HG03558 (cell line): ENCODE measurements at regions not wholly inside any gene's neighbourhood (a gene's known extent, or its start where the extent isn't known, plus 50 kb on each side); places are given as distances from the start of the nearest gene placed in this dataset.
"Not testable (repeated sequence)": the region's sequence is repeated elsewhere in the genome, so short reads cannot be mapped to it uniquely, and the experiment has no call there.

Source experiments
- ATAC-seq: cut with Tn5 transposase; IDR thresholded peaks from one replicate; pipeline ENCODE4 v1.9.1; 2021; ENCODE audit warnings: moderate number of reproducible peaks; ENCODE audit not compliant: unreplicated experiment; ENCODE audit errors: extremely low read depth

DNA sequence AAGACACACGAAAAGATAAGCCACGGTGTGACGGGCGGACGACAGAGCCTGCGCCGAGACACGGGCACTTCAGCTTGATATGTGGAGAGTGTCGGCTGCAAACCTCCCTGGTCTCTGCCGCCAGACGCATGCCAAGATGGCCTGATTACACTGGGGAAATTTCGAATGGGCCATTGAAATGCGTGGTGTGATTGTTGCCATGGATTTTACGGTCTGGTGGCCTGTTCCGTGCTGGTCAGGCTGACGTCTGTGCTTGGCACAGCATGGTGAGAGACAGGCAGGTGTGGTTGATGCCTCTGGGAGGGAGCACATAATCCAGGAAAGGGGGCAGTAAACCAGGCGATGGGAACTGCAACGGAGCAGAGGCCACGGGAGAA, 105.6 kb upstream of the TMPRSS2 start:
- no peak for ATAC-seq

DNA sequence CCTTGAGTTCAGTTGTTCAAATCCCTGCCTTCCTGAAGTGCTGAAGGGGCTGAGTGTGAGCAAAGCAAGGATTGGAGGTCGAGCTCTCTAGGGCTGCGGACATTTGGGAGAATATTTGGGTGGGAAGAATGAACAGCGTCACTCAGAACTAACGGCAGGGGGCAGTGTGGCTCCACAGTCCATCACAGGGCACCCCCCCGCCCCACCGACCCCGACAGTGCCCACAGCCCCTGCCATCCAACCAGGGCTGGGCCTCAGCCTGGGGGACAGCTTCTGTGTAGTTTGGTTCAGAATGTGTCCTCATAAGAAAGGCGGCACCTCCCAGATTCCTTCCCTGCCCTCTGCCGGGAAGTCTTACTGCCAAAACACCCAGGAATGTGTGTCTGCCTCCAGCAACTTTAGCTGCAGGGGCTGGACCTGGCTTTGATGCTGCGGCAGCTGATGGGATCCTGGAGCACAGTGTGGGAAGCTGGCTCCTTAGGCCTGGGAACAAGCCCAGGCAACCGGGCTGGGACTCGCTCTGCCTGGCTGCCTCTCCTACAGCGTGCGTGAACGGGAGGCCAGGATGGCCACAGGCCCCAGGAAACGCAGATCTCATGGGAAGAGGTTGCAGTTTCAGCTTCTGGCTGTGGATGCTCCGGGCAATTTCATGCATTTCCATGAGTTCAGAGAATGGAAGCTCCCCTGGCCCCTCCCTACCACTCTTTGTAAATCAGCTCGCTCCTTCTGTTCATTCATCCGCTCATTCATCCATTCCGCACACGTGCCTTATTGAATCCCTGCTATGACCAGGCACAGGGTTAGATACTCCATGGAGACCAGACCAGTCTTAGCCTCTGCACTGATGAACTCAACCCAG, 104.9 kb upstream of the TMPRSS2 start:
- ATAC-seq = no peak

DNA sequence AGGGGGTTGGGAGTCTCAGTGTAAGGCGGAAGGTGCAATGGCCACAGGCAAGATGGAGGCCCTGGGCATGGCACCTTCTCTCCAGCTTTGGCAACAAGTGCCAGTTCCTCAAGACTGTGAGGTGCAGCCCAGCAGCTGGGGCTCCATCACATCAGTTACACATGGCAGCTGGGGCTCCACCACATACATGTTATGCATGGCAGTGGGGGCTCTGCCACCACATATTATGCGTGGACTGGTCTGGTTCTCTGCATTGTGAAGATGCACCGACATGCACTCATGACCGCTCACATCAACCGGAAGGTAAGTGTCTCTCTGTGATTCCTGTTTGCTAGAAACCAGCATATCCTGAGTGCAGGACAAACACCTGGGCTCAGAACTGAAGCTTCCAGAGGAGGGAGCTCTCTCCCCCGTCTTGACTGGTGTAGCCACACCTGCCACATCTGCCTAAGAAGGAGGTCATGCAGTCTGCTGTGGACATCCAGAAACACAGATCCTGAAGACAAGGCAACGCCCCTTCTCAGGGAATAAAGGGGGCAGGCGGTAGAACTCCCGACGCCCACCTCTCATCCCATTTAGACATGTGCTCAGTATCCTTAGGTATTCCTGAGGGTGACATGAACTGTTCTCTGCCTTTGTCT, 104.1 kb upstream of the TMPRSS2 start:
- no peak for ATAC-seq

DNA sequence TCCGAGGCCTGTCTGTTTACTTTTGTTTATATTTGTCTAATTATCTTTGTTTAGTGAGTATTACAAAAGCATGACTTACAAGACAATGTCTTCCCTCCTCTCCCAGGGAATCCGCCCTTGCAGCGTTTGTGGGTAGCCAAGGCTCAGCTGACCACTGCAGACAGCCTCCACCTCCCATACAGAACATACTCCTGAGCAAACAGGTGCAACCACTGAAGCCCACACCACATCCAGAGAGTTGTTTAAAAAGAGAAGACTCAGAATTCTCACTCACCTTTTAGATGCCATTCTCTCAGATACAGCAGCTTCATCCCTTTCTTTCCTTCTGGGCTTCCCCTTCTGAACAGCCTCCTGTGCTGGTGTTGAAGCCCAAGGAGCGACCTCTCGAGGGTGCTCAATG, 103.5 kb upstream of the TMPRSS2 start:
- no peak for ATAC-seq

DNA sequence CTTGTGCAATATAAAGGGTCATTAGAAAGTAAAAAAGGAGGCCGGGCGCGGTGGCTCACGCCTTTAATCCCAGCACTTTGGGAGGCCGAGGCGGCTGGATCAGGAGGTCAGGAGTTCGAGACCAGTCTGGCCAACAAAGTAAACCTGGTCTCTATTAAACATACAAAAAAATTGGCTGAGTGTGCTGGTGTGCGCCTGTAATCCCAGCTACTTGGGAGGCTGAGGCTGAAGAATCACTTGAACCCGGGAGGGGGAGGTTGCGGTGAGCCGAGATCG, 102.8 kb upstream of the TMPRSS2 start:
- ATAC-seq = not testable (repeated sequence)

DNA sequence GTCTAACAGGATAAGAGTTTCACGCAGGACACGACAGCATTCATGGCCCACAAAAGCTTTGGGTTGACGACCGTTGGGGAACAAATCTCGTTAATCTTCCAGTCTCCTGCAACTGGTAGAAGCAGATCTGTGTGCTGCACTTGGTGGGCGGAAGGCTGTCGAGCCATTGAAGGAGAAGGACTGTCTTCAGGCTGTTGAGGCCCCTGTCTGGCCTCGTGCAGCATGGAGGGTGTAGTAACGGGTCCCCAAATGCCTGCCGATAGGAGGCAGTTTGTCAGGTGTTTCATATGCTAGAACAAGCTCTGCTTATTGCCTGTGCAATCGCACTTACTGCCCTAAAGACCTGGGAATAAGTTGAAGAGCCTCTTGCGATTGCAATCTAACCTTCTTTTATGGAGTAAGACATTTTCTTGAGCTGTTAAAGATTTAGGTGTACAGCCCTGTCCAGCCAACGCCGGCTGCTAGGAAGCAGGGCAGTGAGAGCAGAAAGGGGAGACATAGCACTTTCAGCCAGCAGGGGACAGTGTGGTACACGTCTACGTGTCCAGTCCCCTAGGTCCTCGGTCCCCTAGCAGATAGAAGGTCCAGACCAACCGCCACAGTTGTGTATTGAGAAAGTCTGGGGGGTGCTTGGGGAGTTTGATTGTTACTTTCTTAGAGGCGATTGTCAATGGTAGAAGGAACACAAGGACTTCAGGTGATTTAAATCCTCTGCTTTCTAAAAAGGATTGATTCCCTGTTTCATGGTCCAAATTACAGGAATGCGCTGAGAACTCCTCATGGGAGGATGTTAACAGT, 102.3 kb upstream of the TMPRSS2 start:
- ATAC-seq = no peak

DNA sequence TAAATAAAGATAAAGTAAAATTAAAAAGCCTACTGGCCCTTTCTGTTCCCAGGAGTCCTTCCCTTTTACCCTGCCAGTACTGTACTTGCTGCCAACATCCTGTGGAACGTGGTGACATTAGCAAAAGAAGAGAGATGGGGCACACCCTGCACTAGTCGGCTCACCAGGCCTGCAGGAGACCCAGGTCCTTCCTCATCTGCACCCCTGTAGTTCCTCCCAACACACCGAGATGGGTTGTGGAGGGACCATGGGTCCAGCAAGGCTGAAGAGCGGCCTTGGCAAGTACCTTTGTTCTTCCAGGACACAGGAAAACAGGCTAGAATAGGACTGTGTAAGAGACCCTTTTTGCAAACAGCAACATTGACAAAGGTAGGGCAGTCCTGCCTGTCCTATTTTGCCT, 98.7 kb upstream of the TMPRSS2 start:
- no peak for ATAC-seq

DNA sequence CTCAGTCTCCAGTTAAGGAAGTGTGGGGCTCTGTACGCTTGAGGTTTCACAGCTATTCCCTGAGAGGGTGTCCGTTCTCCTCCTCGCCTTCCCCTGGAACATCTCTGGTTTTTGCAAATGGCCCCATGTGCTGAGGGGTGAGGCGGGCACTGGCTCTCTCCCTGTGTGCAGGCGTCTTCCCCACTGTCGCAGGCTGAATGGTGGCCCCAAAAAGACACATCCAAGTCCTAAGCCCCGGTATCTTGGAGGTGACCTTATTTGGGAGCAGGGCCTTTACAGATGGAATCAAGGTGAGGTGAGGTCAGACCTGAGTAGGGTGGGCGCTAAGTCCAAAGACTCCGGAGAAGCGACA, 98.0 kb upstream of the TMPRSS2 start:
- ATAC-seq = no peak

DNA sequence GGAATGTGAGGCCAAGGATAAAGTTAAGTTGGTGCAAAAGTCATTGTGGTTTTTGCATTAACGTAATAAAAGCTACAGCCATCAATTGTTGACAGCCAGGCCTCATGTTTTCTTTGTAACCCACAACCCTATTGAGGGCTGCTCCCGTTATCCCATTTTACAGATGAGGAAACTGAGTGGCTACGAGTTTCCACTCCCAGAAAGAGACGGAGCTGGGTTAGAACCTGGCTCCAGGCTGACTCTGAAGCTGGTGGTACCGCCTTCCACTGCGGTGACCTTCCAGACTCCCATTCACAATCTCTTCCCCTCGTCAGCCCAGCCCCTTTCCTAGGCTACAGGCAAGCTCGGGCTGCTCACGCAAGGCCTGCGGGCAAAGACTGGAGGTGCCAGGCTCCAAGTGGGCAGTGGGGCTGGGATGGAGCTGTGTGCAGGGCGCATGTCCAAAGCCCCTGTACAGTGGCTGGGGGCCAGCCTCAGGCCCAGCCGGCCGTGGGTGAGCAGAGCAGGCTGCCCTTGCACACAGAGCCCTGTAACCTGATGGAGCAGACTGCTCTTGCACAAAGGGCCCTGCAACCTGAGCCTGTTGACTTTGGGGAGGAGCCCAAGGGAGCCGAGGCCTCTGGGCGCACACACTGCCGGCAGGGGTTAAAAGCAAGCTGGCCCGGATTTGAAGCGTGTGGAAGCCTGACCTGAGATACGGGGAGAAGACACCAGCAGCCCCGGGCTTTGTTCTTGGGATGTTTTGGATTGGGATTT, 97.4 kb upstream of the TMPRSS2 start:
- ATAC-seq = no peak

DNA sequence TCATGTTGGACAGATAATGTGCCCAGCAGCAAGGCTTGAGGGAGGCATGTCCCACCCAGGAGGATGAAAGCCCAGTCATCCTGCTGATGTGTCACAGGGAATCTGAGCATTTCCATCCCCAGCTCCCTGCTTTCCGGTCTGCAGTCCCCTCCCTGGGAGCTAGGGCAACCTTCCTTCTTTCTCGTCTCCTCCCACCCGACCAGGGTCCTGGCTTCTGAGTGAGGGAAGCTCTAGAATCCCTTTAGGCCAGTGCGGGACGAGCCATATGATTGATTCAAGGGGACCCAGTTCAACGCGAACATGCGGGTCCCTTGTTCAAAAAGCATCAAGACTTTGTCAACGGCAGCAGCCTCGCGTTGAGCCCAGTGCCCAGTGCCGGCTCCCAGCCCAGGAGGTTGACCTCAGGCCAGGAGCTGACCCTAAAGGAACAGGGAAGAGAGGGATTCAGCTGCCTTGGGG, 96.7 kb upstream of the TMPRSS2 start:
- ATAC-seq = no peak

DNA sequence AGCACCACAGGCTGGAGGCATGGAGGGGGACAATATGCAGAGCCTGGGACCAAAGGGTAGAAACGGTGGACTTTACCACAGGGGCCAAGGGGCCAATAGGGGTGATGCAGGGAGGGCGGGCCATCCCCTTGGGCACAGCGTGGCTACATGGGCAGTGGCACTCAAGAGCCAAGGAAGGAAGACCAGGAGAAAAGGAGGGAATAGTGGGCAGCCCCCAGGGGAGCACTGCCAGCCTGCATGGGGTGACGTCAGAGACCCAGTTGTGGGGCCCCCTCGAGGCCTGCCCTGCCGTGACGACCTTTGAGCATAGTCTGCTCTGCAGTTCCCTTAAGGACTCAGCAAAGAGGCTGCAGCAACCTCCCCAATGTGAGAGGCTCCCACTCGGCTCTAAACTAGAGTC, 95.5 kb upstream of the TMPRSS2 start:
- ATAC-seq = no peak

DNA sequence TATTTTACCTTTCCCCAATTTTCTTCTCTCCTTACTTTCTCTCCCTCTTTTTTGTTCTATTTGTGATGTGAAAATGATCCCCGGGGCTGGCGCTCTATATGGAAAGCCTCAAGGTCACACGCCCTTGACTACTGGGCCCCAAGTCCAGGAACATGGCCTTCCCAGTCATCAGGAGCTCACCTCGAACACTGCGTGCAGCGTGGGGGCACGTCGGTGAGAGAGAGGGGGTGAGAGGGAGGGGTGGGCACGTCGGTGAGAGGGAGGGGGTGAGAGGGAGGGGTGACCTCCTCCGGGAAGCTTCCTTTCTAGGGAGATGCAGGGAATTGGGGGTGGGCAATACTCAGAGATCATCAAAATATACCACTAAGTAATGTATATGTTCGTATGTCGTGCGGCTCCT, 94.6 kb upstream of the TMPRSS2 start:
- no peak for ATAC-seq

DNA sequence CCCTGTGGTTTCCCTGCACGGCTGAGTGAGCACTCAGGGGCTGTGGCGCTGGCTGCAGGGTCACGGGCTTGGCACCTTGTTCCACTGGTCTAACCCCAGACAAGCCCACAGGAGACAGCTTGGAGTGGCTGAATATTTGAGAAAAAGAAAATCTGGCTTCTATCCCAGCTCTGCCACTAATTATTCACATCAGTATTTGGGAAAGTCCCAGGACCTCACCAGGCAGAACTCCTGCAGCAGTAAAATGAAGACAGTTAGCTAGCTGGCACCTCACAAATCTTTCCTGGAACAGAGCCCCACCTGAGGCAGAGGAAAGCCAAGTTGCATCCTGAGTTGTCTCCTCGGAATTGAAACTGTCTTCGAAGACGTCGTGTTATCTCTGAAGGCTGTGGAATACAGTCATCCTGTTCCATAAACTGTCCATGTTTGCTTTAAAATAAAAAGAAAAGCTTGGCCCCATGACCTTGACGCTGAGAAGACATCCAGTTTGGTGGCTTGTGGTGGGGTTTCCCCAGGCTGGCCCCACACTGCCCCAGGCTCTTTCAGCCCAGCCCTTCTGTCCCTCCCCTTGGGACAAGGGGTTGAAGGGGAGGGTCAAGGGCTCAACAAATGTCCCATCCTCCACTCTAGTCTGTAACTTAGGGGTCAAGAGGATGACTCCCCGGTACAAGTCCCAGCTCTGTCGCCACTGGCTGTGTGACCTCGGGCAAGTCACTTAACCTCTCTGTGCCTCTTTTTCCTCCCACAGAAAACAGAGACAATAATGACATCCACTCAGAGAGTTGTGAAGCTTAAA, 93.8 kb upstream of the TMPRSS2 start:
- no peak for ATAC-seq

DNA sequence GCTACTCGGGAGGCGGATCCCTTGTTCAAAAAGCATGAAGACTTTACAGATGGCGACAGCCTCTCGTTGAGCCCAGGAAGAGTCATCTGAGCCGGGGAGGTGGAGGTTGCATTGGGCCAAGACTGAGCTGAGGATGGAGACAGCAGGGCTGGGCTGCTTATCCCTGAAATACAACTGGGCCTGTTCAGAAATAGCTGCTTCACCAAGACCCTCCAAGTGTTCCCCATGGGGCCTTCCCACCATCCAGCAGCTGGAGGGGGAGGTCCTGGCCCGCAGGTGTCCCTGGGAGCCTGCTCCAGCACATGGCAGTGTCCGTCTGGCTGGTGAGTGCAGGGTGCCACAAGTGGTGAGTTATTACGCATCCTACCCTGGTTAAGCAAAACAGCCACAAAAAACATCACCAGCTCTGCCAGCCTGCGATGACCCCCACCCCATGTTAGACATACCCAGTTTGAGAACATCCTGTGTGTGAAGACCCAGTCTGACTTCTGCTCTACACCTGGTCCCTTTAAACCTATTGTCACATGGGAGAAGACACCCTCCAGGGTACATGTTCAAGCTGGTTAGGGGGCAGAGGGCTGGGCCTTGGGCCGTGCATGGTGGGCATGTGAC, 93.1 kb upstream of the TMPRSS2 start:
- ATAC-seq = no peak

DNA sequence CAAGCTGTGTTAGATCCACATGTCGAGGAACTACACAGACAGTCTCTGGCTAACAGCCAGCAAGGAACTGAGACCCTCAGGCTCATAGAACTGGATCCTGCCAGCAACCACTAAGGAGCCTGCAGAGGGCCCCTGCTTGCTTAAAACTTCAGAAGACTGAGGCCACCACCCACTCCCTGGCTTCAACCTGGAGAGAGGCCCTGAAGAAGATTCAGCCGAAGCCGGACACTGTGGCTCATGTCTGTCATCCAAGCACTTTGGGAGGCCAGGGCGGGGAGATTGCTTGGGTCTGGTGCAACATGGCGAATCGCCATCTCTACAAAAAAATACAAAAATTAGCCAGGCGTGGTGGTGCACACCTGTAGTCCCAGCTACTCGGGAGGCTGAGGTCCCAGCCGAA, 92.6 kb upstream of the TMPRSS2 start:
- no peak for ATAC-seq

DNA sequence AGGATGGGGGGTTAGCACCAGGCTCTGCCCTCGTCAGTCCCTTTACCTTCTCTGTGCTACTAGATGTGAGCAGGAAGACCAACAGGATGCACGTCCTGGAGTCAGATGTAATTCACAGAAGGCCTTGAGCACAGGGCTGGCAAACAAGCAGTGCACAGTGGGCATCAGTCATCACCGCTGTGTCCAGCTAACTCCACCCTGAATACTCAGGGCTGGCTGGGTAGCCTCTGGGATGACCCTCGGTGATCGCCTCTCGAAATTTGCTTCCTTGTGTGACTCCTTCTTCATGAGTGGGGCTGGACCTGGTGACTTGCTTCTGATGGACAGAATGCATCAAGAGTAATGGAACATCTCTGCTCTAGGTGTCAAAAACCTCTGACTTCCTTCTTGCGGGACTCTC, 92.2 kb upstream of the TMPRSS2 start:
- ATAC-seq = no peak

DNA sequence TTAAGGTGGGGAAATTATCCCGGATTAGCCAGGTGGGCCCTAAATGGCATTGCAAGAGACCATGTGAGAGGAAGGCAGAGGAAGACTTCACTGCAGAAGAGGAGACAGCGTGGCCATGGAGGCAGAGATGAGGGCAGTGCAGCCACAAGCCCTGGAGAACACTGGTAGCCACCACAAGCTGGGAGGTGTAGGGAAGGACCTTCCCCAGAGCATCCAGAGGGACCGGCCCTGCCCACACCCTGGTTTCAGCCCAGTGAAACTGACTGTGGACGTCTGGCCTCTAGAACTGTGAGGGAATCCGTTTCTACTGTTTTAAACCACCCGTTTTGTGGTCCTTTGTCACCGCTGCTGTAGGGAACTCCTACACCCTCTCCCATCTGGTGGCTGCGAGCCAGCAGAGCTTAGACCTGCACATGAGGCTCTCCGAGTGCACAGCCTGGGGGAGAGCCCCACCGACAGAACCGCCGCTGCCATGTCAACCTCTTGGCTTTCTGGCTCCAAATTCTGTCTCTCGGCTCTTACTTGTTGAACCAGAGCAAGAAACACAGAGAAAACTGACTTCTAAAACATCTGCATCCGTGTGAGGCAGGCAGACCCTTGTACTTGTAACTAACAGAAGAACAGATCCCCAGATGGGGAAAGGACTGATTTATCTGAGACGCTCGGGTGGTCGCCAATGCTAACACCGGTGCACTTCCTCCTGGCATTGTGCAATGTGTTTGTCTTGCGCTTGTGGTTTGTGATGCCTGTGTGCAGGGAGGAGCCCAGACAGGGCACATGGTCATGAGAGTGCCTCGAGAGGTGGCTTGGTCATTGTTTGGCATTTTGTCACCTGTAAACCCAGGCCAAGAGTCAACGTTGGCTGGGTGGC, 90.8 kb upstream of the TMPRSS2 start:
- no peak for ATAC-seq

DNA sequence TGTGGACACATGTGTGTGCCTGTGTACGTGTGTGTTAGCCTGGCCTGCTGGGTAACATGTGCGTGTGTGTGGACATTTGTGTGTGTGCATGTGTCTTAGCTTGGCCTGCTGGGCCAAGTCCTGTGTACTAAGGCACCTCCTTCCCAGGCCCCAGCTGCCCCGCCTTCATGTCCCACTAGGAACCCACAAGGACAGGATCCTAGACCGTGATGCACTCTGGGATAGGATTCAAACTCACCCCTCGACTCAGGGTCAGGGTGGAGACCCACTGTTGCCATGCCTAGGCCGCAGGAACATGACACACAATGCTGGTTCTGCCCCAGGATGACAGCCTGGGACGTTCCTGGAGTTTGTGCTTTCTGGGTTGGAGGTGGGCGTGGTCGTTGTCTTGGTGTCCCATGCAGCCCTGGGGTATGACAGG, 89.9 kb upstream of the TMPRSS2 start:
- no peak for ATAC-seq

DNA sequence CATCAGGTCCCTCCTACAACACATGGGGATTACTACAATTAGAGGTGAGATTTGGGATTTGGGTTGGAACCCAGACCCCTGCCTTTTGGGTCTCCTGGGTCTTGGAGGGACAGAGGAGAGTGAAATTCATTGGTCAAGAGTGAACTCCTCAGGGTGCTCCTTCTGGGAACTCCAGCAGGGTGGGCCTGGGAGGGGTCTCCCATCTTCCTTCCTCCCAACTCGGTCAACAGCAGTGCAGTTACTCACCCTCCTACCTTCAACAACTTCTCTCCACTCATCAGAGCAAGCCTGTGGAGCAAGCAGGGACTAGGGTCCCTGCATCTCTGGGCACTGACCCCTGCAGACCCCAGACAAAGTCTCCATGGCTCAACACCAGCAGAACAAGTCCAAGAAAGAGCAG, 89.3 kb upstream of the TMPRSS2 start:
- ATAC-seq = no peak
